ENCODE measurements at regions not wholly inside any gene's neighbourhood (a gene's known extent, or its start where the extent isn't known, plus 50 kb on each side); places are given as distances from the start of the nearest gene placed in this dataset.

- Histone ChIP-seq H3K4me3 (ENCODE audit: low read depth, low read length, poor library complexity, severe bottlenecking) (no peak overlapping the region), H3K9me2 (ENCODE audit: low read depth, low read length) (no peaks in the 10 kb centered on the region), H3K36me3 (ENCODE audit: insufficient read depth, low read length) (no peaks in the 10 kb centered on the region), H3F3A (ENCODE audit: insufficient read depth, low read length) (no peaks in the 10 kb centered on the region), H3K9ac (ENCODE audit: low read length) (no peak overlapping the region), H3K27me3 (ENCODE audit: insufficient read depth, low read length) (peaks cover 3% of the 10 kb centered on the region; the same call in 1 of the 2 replicates), H2AFZ (ENCODE audit: low read length) (no peak overlapping the region), H4K20me1 (ENCODE audit: insufficient read depth, low read length) (no peaks in the 10 kb centered on the region), H3K4me1 (ENCODE audit: insufficient read depth, low read length, severe bottlenecking) (no peaks in the 10 kb centered on the region), H3K79me2 (ENCODE audit: insufficient read depth, low read length) (no peaks in the 10 kb centered on the region), H3K9me3 (ENCODE audit: low read length) (no peaks in the 10 kb centered on the region), H3K27ac (ENCODE audit: low read depth, low read length, poor library complexity, severe bottlenecking) (no peak overlapping the region), H3K4me2 (ENCODE audit: low read length) (no peak overlapping the region)
- TF ChIP-seq CTCF (IDR thresholded peaks at IDR 0.05; ENCODE audit: low read length) (no peak), EZH2 (IDR thresholded peaks at IDR 0.05; ENCODE audit: borderline replicate concordance, low read length) (no peak)
These were observed 81.6 kb upstream of the PRR20G start for GRCh38 chr3:127369356-127369935.

GRCh38 chr3:127368186-127369032, 80.6 kb upstream of the PRR20G start:
- Histone ChIP-seq H3K79me2 (ENCODE audit: insufficient read depth, low read length) (no peaks in the 10 kb centered on the region), H4K20me1 (ENCODE audit: insufficient read depth, low read length) (no peaks in the 10 kb centered on the region), H3K4me3 (ENCODE audit: low read depth, low read length, poor library complexity, severe bottlenecking) (no peak overlapping the region), H3K4me1 (ENCODE audit: insufficient read depth, low read length, severe bottlenecking) (no peaks in the 10 kb centered on the region), H3K27me3 (ENCODE audit: insufficient read depth, low read length) (peaks cover 3% of the 10 kb centered on the region; the same call in 1 of the 2 replicates), H2AFZ (ENCODE audit: low read length) (no peak overlapping the region), H3K9ac (ENCODE audit: low read length) (no peak overlapping the region), H3F3A (ENCODE audit: insufficient read depth, low read length) (no peaks in the 10 kb centered on the region), H3K9me2 (ENCODE audit: low read depth, low read length) (no peaks in the 10 kb centered on the region), H3K4me2 (ENCODE audit: low read length) (no peak overlapping the region), H3K27ac (ENCODE audit: low read depth, low read length, poor library complexity, severe bottlenecking) (no peak overlapping the region), H3K36me3 (ENCODE audit: insufficient read depth, low read length) (no peaks in the 10 kb centered on the region), H3K9me3 (ENCODE audit: low read length) (no peaks in the 10 kb centered on the region)
- TF ChIP-seq CTCF (IDR thresholded peaks at IDR 0.05; ENCODE audit: low read length) (no peak), EZH2 (IDR thresholded peaks at IDR 0.05; ENCODE audit: borderline replicate concordance, low read length) (no peak)

- no peaks in the 10 kb centered on the region for H3K79me2 ChIP-seq (ENCODE audit: insufficient read depth, low read length)
- no peaks in the 10 kb centered on the region for H3K9me2 ChIP-seq (ENCODE audit: low read depth, low read length)
- H3K4me2 ChIP-seq (ENCODE audit: low read length) = no peak overlapping the region
These were observed 79.7 kb upstream of the PRR20G start for GRCh38 chr3:127367593-127367992.

More at GRCh38 chr3:127367593-127367992, 79.7 kb upstream of the PRR20G start:
- Histone ChIP-seq H3K9ac (ENCODE audit: low read length) (no peak overlapping the region), H3K27ac (ENCODE audit: low read depth, low read length, poor library complexity, severe bottlenecking) (no peak overlapping the region), H3K4me1 (ENCODE audit: insufficient read depth, low read length, severe bottlenecking) (no peaks in the 10 kb centered on the region), H3K27me3 (ENCODE audit: insufficient read depth, low read length) (peaks cover 3% of the 10 kb centered on the region; the same call in 1 of the 2 replicates), H3K36me3 (ENCODE audit: insufficient read depth, low read length) (no peaks in the 10 kb centered on the region), H3K9me3 (ENCODE audit: low read length) (no peaks in the 10 kb centered on the region), H2AFZ (ENCODE audit: low read length) (no peak overlapping the region), H3F3A (ENCODE audit: insufficient read depth, low read length) (no peaks in the 10 kb centered on the region), H3K4me3 (ENCODE audit: low read depth, low read length, poor library complexity, severe bottlenecking) (no peak overlapping the region), H4K20me1 (ENCODE audit: insufficient read depth, low read length) (no peaks in the 10 kb centered on the region)
- no peak for TF ChIP-seq CTCF (IDR thresholded peaks at IDR 0.05; ENCODE audit: low read length)
- no peak for TF ChIP-seq EZH2 (IDR thresholded peaks at IDR 0.05; ENCODE audit: borderline replicate concordance, low read length)

All from OCI-LY1 (cell line).